GM23248 (cell line): ENCODE measurements at regions not wholly inside any gene's neighbourhood (a gene's known extent, or its start where the extent isn't known, plus 50 kb on each side); places are given as distances from the start of the nearest gene placed in this dataset.

Experiments used
- EZH2 ChIP-seq: fragments of 200-600 bp; sonication (generic); IDR thresholded peaks from 2 replicates; pipeline ENCODE4 v1.6.1; 2018; ENCODE audit warnings: antibody characterized with exemption, mild to moderate bottlenecking; ENCODE audit not compliant: insufficient read depth, poor library complexity, severe bottlenecking
- EZH2phosphoT487 ChIP-seq: fragments of 200-600 bp; sonication (generic); IDR thresholded peaks from 2 replicates; pipeline ENCODE4 v1.6.1; 2018; ENCODE audit warnings: antibody characterized with exemption, moderate library complexity, mild to moderate bottlenecking, low read depth; ENCODE audit not compliant: insufficient read depth

DNA sequence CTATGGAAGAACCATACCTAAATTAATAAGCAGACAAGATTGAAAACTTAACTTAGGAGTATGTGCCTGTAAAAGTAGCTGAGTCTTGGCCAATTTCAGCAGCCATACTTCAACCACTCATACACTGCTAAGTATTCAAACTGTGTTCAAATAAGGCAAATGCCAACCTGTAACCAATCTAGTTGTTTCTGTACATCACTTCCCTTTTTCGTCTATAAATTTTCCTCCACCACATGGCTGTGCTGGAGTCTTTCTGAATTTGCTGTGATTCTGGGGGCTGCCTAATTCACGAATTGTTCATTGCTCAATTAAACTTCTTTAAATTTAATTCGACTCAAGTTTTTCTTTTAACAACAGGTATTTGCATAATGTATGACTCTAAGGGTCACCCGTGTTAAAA lies 184.4 kb downstream of the PLK2 start:
- no peak for TF ChIP-seq EZH2
- no peak for TF ChIP-seq EZH2phosphoT487
